ENCODE measurements at regions not wholly inside any gene's neighbourhood (a gene's known extent, or its start where the extent isn't known, plus 50 kb on each side); places are given as distances from the start of the nearest gene placed in this dataset.

DNA sequence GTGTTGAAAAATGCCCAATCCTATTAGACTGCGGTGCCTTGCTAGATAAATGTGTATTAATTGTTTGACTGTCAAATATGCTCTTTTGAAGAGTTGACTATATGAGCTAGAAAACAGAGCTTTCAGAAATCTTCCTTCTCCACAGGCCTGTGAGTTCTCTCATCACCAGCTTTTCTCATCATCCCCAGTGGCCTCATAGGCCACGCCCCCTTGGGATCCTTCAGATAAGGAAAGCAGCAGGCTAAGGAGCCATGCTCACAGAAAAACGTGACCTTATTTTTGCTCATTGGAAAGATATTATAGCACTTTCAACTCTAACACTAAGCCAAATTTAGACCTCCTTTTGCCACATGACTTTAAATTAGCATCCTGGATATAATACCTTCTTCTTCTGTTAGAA lies 514.4 kb upstream of the ARRDC4 start:
- Histone ChIP-seq H4K20me1 (ENCODE audit: insufficient read depth, low read length) (no peaks in the 10 kb centered on the region), H2BK5ac (ENCODE audit: low read depth, low read length, poor library complexity, severe bottlenecking) (no peak overlapping the region), H3K9ac (ENCODE audit: low read depth, low read length) (no peak overlapping the region), H3K14ac (replicated peaks; ENCODE audit: low read depth, low read length) (no peak overlapping the region), H3K4ac (ENCODE audit: low read depth, low read length) (no peak overlapping the region), H3K27ac (ENCODE audit: insufficient read depth, low read length) (no peak overlapping the region), H3K9me1 (ENCODE audit: insufficient read depth, low read length) (no peaks in the 10 kb centered on the region), H3K9me3 (ENCODE audit: control insufficient read depth, insufficient read depth, low read length) (peaks cover 15% of the 10 kb centered on the region), H3K4me2 (ENCODE audit: low read depth, low read length) (no peak overlapping the region), H3K4me3 (ENCODE audit: insufficient read depth, low read depth, low read length) (no peak overlapping the region), H4K8ac (ENCODE audit: low read depth in 2 of 2, low read length in 2 of 2) (no peak overlapping the region), H2AFZ (replicated peaks; ENCODE audit: low read length, poor library complexity) (no peak overlapping the region), H3K4me1 (ENCODE audit: control insufficient read depth, insufficient read depth, low read length) (no peaks in the 10 kb centered on the region), H3K36me3 (ENCODE audit: control insufficient read depth, insufficient read depth, low read length) (no peaks in the 10 kb centered on the region), H3K27me3 (ENCODE audit: control insufficient read depth, insufficient read depth, low read length) (no peaks in the 10 kb centered on the region), H2BK120ac (ENCODE audit: low read depth, low read length) (no peak overlapping the region), H2BK15ac (ENCODE audit: low read depth, low read length) (no peak overlapping the region), H3K56ac (ENCODE audit: extremely low read depth, insufficient read depth, low read length) (no peak overlapping the region), H4K91ac (ENCODE audit: insufficient read depth, low read depth, low read length) (no peak overlapping the region), H3K79me1 (ENCODE audit: low read depth in 1 of 2, low read length in 2 of 2) (no peaks in the 10 kb centered on the region), H3K18ac (ENCODE audit: low read depth, low read length) (no peak overlapping the region), H4K5ac (ENCODE audit: low read depth, low read length) (no peak overlapping the region), H2BK20ac (ENCODE audit: low read depth, low read length) (no peak overlapping the region), H2AK5ac (ENCODE audit: low read depth, low read length) (no peak overlapping the region), H2AK9ac (replicated peaks; ENCODE audit: low read depth, low read length, poor library complexity) (no peak overlapping the region), H3K23ac (ENCODE audit: low read depth, low read length) (no peak overlapping the region)
- BruUV-seq (replicated peaks), result no TSS peak
- POLR2A ChIA-PET (ENCODE audit: unreplicated experiment), result no interaction called here
- no CpG with 5 or more reads among the region's 3 CpGs for WGBS, 2 experiments (ENCODE audit: extremely low coverage in 2 of 2, insufficient read length in 1 of 2)
- DNase-seq (no peak), ATAC-seq (ENCODE audit: low read depth) (no peak)
- intact Hi-C loops (cut with micrococcal nuclease) (no loop called here), dilution Hi-C loops (cut with HindIII; ENCODE audit: low sequenced_read_pairs, unreplicated experiment) (no loop called here), in situ Hi-C loops (cut with MboI; ENCODE audit: low sequenced_read_pairs) (no loop called here)
- CTCF ChIA-PET, result no interaction called here
- no peak for TF ChIP-seq NFE2L2 (IDR thresholded peaks at IDR 0.05; ENCODE audit: low read depth, low read length)
- no peak for TF ChIP-seq CHD1 (IDR thresholded peaks at IDR 0.05; ENCODE audit: low read depth, low read length)
- no peak for TF ChIP-seq MAFK (IDR thresholded peaks at IDR 0.05; ENCODE audit: low read depth, low read length)
- no peak for TF ChIP-seq BHLHE40 (IDR thresholded peaks at IDR 0.05; ENCODE audit: low read depth, low read length)
- no peak for TF ChIP-seq POLR2A (IDR thresholded peaks at IDR 0.05; ENCODE audit: low read depth, low read length)
- TF ChIP-seq RCOR1 (IDR thresholded peaks at IDR 0.05; ENCODE audit: insufficient replicate concordance, low read length), result no peak
- TF ChIP-seq FOS (IDR thresholded peaks at IDR 0.05; ENCODE audit: low read depth, low read length), result no peak
- no peak for TF ChIP-seq RAD21 (IDR thresholded peaks at IDR 0.05; ENCODE audit: low read length)
- TF ChIP-seq MAZ (IDR thresholded peaks at IDR 0.05; ENCODE audit: borderline replicate concordance, low read depth, low read length), result no peak
- TF ChIP-seq USF2 (IDR thresholded peaks at IDR 0.05; ENCODE audit: low read depth, low read length), result no peak
- TF ChIP-seq RFX5 (IDR thresholded peaks at IDR 0.05; ENCODE audit: low read depth, low read length), result no peak
- TF ChIP-seq CEBPB (IDR thresholded peaks at IDR 0.05; ENCODE audit: low read depth, low read length), result no peak
- TF ChIP-seq SMC3 (IDR thresholded peaks at IDR 0.05; ENCODE audit: low read depth, low read length), result no peak
- TF ChIP-seq ELK1 (IDR thresholded peaks at IDR 0.05; ENCODE audit: borderline replicate concordance, low read depth, low read length), result no peak

All from IMR-90 (cell line).